HepG2 (cell line): ENCODE measurements at regions not wholly inside any gene's neighbourhood (a gene's known extent, or its start where the extent isn't known, plus 50 kb on each side); places are given as distances from the start of the nearest gene placed in this dataset.

Source experiments
- ATAC-seq: fragments of 200-7000 bp; cut with Tn5 transposase; 3 replicates; pipeline ENCODE4 v1.9.1; 2020; ENCODE audit warnings: mild to moderate bottlenecking, moderate library complexity
- BruUV-seq: library from RNA; stranded (reverse); fragments of 400-500 nt; replicated peaks from 2 replicates; lab custom pipeline; 2021; lab: Mats Ljungman, UMichigan
- CTCF ChIA-PET: fragments of 300-600 bp; formaldehyde crosslinking; extraction: SDS; loops from one replicate; lab custom pipeline; 2021; ENCODE audit warnings: low total read pairs, inconsistent platforms, low intra/inter-chr PET ratio; lab: Yijun Ruan, JAX
- POLR2A ChIA-PET: fragments of 350-600 bp; sonication (Branson Sonifier 250); formaldehyde crosslinking; loops from one replicate; lab custom pipeline; 2020; ENCODE audit warnings: antibody characterized with exemption, inconsistent platforms; lab: Yijun Ruan, JAX
- DNase-seq: peaks from one replicate; pipeline ENCODE4 v3.0.0-alpha.2; 2015; ENCODE audit warnings: low spot score
- FAIRE-seq: peaks from 3 replicates; lab custom pipeline; 2011; peaks lifted over from hg19 to GRCh38; lab: Jason Lieb, UNC
- H2AFZ ChIP-seq: one replicate; pipeline ENCODE4 v1.6.1; 2011; ENCODE audit warnings: low read length, inconsistent platforms
- H3K27ac ChIP-seq: fragments of 300-600 bp; 3 replicates; pipeline ENCODE4 v1.8.0; 2011; ENCODE audit warnings: mixed run types, mild to moderate bottlenecking, mixed read lengths, low read length, inconsistent platforms; ENCODE audit not compliant: insufficient read depth; ENCODE audit errors: extremely low read length
- H3K27me3 ChIP-seq, 2 experiments: fragments of 200-600 bp in 1 of 2; 2 replicates in 1 of 2; 3 replicates in 1 of 2; pipeline versions ENCODE4 v1.6.0 to v1.8.0; 2011; ENCODE audit warnings: low read length in 2 of 2, mild to moderate bottlenecking in 2 of 2, moderate library complexity in 2 of 2, inconsistent platforms in 1 of 2; ENCODE audit not compliant: insufficient read depth in 2 of 2, control insufficient read depth in 1 of 2
- H3K36me3 ChIP-seq, 2 experiments: fragments of 200-600 bp in 1 of 2; replicated peaks in 1 of 2; 2 replicates in 1 of 2; 3 replicates in 1 of 2; pipeline versions ENCODE4 v1.5.1 to v1.8.0; 2011; ENCODE audit warnings: low read length in 2 of 2, inconsistent platforms in 1 of 2; ENCODE audit not compliant: insufficient read depth in 2 of 2, control insufficient read depth in 1 of 2
- H3K4me1 ChIP-seq: 2 replicates; pipeline ENCODE4 v1.5.1; 2012; ENCODE audit warnings: low read length, inconsistent platforms; ENCODE audit not compliant: insufficient read depth
- H3K4me2 ChIP-seq: 2 replicates; pipeline ENCODE4 v1.6.0; 2011; ENCODE audit warnings: low read depth, low read length, inconsistent platforms
- H3K4me3 ChIP-seq, 3 experiments: fragments of 200-600 bp in 1 of 3; sonication (generic), shearing (Covaris generic) in 1 of 3; replicated peaks in 1 of 3; 2 replicates each; pipeline ENCODE4 v1.5.1; 2011 to 2016; ENCODE audit warnings: low read length in 3 of 3, inconsistent platforms in 2 of 3, low read depth in 2 of 3, mild to moderate bottlenecking in 2 of 3, control low read depth in 1 of 3, mixed read lengths in 1 of 3; ENCODE audit not compliant: insufficient read depth in 1 of 3
- H3K79me2 ChIP-seq: one replicate; pipeline ENCODE4 v1.6.1; 2011; ENCODE audit warnings: low read length, inconsistent platforms; ENCODE audit not compliant: insufficient read depth
- H3K9ac ChIP-seq: 2 replicates; pipeline ENCODE4 v1.6.0; 2011; ENCODE audit warnings: mild to moderate bottlenecking, low read depth, low read length, inconsistent platforms; ENCODE audit not compliant: insufficient read depth
- H3K9me3 ChIP-seq: 2 replicates; pipeline ENCODE4 v1.5.1; 2012; ENCODE audit warnings: mild to moderate bottlenecking, low read length
- H4K20me1 ChIP-seq: 2 replicates; pipeline ENCODE4 v1.6.0; 2011; ENCODE audit warnings: inconsistent platforms, mild to moderate bottlenecking, low read length, moderate library complexity; ENCODE audit not compliant: insufficient read depth
- AGO1 ChIP-seq: fragments of 200-400 bp; formaldehyde crosslinking; IDR thresholded peaks from 2 replicates; pipeline ENCODE4 v1.6.1; 2017; ENCODE audit warnings: mild to moderate bottlenecking, low read depth, low read length, moderate library complexity; ENCODE audit not compliant: poor library complexity, severe bottlenecking
- CBX1 ChIP-seq: IDR thresholded peaks from one replicate; pipeline ENCODE4 v1.6.1; 2016; ENCODE audit warnings: antibody characterized with exemption, low read depth
- FOXK1 ChIP-seq: sonication (generic); formaldehyde crosslinking; IDR thresholded peaks from 2 replicates; pipeline ENCODE4 v1.4.0; 2020; ENCODE audit warnings: low read depth, missing genetic modification reagents, borderline replicate concordance
- GZF1 ChIP-seq: sonication (generic); formaldehyde crosslinking; IDR thresholded peaks from 2 replicates; pipeline ENCODE4 v1.5.1; 2020; ENCODE audit warnings: mild to moderate bottlenecking, missing genetic modification reagents
- MXI1 ChIP-seq: IDR thresholded peaks from 3 replicates; pipeline ENCODE4 v1.6.1; 2012; ENCODE audit warnings: low read depth, low read length, inconsistent platforms, borderline replicate concordance
- NFE2L2 ChIP-seq: fragments of 150-350 bp; IDR thresholded peaks from 2 replicates; pipeline ENCODE4 v1.6.1; 2014; ENCODE audit warnings: low read length
- NR1H2 ChIP-seq: sonication (generic); formaldehyde crosslinking; IDR thresholded peaks from 2 replicates; pipeline ENCODE4 v1.8.1; 2022; ENCODE audit warnings: low read depth, missing genetic modification reagents, borderline replicate concordance
- NR2C2 ChIP-seq: sonication (generic); formaldehyde crosslinking; IDR thresholded peaks from 2 replicates; pipeline ENCODE4 v1.4.0; 2020; ENCODE audit warnings: missing genetic modification reagents, mild to moderate bottlenecking, moderate library complexity, borderline replicate concordance
- PRPF4 ChIP-seq: fragments of 200-400 bp; formaldehyde crosslinking; IDR thresholded peaks from 2 replicates; pipeline ENCODE4 v1.6.1; 2016; ENCODE audit warnings: low read length, low read depth; ENCODE audit not compliant: poor library complexity, severe bottlenecking
- RAD51 ChIP-seq: fragments of 450-650 bp; IDR thresholded peaks from 2 replicates; pipeline ENCODE4 v1.6.1; 2016; ENCODE audit warnings: borderline replicate concordance
- SRY ChIP-seq: sonication (generic); formaldehyde crosslinking; IDR thresholded peaks from 2 replicates; pipeline ENCODE4 v1.8.0; 2022; ENCODE audit warnings: mild to moderate bottlenecking, missing genetic modification reagents
- TBP ChIP-seq: sonication (generic); formaldehyde crosslinking; IDR thresholded peaks from 2 replicates; pipeline ENCODE4 v1.5.0; 2020; ENCODE audit warnings: missing genetic modification reagents
- YEATS2 ChIP-seq: sonication (generic); formaldehyde crosslinking; IDR thresholded peaks from 2 replicates; pipeline ENCODE4 v1.4.0; 2020; ENCODE audit warnings: missing genetic modification reagents, borderline replicate concordance
- ZFP36 ChIP-seq: fragments of 150-350 bp; IDR thresholded peaks from 2 replicates; pipeline ENCODE4 v1.6.1; 2018; ENCODE audit warnings: borderline replicate concordance, low read length, low read depth; ENCODE audit not compliant: partially characterized antibody
- ZNF121 ChIP-seq: sonication (generic); formaldehyde crosslinking; IDR thresholded peaks from 2 replicates; pipeline ENCODE4 v1.5.0; 2020; ENCODE audit warnings: mild to moderate bottlenecking, missing genetic modification reagents
- ZNF143 ChIP-seq: sonication (generic); formaldehyde crosslinking; IDR thresholded peaks from 2 replicates; pipeline ENCODE4 v1.4.0; 2020; ENCODE audit warnings: missing genetic modification reagents
- ZNF562 ChIP-seq: sonication (generic); formaldehyde crosslinking; IDR thresholded peaks from 2 replicates; pipeline ENCODE4 v1.8.0; 2022; ENCODE audit warnings: missing genetic modification reagents, borderline replicate concordance
- ZNF570 ChIP-seq: sonication (generic); formaldehyde crosslinking; IDR thresholded peaks from 2 replicates; pipeline ENCODE4 v1.4.0; 2020; ENCODE audit warnings: mild to moderate bottlenecking, missing genetic modification reagents, borderline replicate concordance
- ZNF780A ChIP-seq: sonication (generic); formaldehyde crosslinking; IDR thresholded peaks from 2 replicates; pipeline ENCODE4 v1.8.0; 2022; ENCODE audit warnings: mild to moderate bottlenecking, missing genetic modification reagents, moderate library complexity
- ZSCAN25 ChIP-seq: sonication (generic); formaldehyde crosslinking; IDR thresholded peaks from 2 replicates; pipeline ENCODE4 v1.8.0; 2022; ENCODE audit warnings: mild to moderate bottlenecking, missing genetic modification reagents
- WGBS: methylation state at CpG from one replicate; pipeline ENCODE4 v1.1.6; 2017; ENCODE audit warnings: low lambda C conversion rate; 5-methylcytosine and 5-hydroxymethylcytosine counted together
- in situ Hi-C: cut with HindIII; loops from 2 replicates; pipeline ENCODE4 v1.10.0; 2017; ENCODE audit warnings: low pct_unique_long_range_greater_than_20kb; ENCODE audit not compliant: extremely low pct_ligation_motif_present
- intact Hi-C: fragments of 100-400 bp; cut with micrococcal nuclease; formaldehyde crosslinking; loops from one replicate; pipeline ENCODE4 v1.10.0; 2022; ENCODE audit not compliant: unreplicated experiment
- TF ChIP-seq, protein P1 (sequence below): sonication (generic); formaldehyde crosslinking; IDR thresholded peaks from 2 replicates; pipeline ENCODE4 v1.8.0; 2022; ENCODE audit warnings: mild to moderate bottlenecking, missing genetic modification reagents, moderate library complexity
- TF ChIP-seq, protein P2 (sequence below): sonication (generic); formaldehyde crosslinking; IDR thresholded peaks from 2 replicates; pipeline ENCODE4 v1.4.0; 2020; ENCODE audit warnings: mild to moderate bottlenecking, missing genetic modification reagents
- TF ChIP-seq, protein P3 (sequence below): sonication (generic); formaldehyde crosslinking; IDR thresholded peaks from 2 replicates; pipeline ENCODE4 v1.8.0; 2022; ENCODE audit warnings: low read depth, missing genetic modification reagents

DNA sequence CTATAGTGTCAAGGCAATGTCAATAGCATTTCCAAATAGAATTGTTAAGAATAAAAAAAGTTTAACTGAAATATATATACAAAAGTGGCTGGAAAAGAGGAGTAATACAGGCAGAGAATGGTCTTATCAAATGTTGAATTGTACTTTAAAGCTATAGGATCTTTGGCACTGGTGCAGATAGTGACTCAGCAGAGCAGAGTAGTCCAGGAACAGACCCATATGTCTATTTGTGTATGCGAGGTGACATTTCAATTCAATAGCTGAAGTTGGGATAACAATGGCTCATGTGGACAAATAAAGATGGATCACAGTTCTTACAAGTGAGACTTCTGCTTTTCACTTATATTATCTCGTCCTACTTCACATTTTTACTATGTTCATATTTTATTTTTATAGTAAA lies 543.0 kb upstream of the B3GALT2 start (continued):
- TF ChIP-seq, protein P1, sequence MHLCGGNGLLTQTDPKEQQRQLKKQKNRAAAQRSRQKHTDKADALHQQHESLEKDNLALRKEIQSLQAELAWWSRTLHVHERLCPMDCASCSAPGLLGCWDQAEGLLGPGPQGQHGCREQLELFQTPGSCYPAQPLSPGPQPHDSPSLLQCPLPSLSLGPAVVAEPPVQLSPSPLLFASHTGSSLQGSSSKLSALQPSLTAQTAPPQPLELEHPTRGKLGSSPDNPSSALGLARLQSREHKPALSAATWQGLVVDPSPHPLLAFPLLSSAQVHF, result no peak
- TF ChIP-seq AGO1, result no peak
- no peak for TF ChIP-seq NR1H2 (CRISPR knock-in tag)

DNA sequence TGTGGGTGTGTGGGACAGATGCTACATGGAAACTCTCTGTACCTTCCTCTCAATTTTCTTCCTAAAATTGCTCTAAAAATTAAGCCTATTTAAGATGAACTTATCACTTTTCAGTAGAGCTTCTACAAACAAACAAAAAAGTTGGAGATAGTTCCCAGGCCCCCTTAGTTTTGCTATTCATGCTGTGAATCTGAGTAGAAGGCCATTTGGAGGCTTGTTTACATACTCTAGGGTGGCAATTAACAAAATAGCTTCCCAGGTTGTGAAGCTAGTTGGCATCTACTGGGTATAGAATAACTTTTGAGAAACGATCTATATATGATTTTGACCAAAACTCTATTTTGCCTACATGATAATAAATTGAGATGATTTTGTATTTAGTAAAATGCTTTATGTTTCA lies 541.4 kb upstream of the B3GALT2 start:
- FAIRE-seq, result no peak
- intact Hi-C loops (no loop called here), in situ Hi-C loops (no loop called here)
- no peak overlapping the region for H3K9ac ChIP-seq
- H3K36me3 ChIP-seq, result no peaks in the 10 kb centered on the region
- ChIA-PET CTCF (no interaction called here), POLR2A (no interaction called here)
- no peaks in the 10 kb centered on the region for H3K79me2 ChIP-seq
- no peaks in the 10 kb centered on the region for H4K20me1 ChIP-seq
- no peak for ATAC-seq
- no peaks in the 10 kb centered on the region for H3K9me3 ChIP-seq
- no peak overlapping the region for H3K27ac ChIP-seq
- no peaks in the 10 kb centered on the region for H3K27me3 ChIP-seq
- H3K4me1 ChIP-seq, result no peaks in the 10 kb centered on the region
- TF ChIP-seq YEATS2 (no peak), ZNF121 (CRISPR knock-in tag) (no peak), GZF1 (CRISPR knock-in tag) (no peak), SRY (no peak), NR2C2 (no peak), ZNF780A (CRISPR knock-in tag) (no peak), ZNF570 (CRISPR knock-in tag) (no peak), CBX1 (no peak), NFE2L2 (no peak), ZNF143 (no peak), PRPF4 (no peak), TBP (no peak), ZNF562 (CRISPR knock-in tag) (no peak), ZSCAN25 (CRISPR knock-in tag) (no peak), MXI1 (no peak), ZFP36 (no peak), RAD51 (no peak), FOXK1 (CRISPR knock-in tag) (no peak)
- TF ChIP-seq, protein P2, sequence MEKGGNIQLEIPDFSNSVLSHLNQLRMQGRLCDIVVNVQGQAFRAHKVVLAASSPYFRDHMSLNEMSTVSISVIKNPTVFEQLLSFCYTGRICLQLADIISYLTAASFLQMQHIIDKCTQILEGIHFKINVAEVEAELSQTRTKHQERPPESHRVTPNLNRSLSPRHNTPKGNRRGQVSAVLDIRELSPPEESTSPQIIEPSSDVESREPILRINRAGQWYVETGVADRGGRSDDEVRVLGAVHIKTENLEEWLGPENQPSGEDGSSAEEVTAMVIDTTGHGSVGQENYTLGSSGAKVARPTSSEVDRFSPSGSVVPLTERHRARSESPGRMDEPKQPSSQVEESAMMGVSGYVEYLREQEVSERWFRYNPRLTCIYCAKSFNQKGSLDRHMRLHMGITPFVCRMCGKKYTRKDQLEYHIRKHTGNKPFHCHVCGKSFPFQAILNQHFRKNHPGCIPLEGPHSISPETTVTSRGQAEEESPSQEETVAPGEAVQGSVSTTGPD (CRISPR knock-in tag), result no peak
- TF ChIP-seq, protein P3, sequence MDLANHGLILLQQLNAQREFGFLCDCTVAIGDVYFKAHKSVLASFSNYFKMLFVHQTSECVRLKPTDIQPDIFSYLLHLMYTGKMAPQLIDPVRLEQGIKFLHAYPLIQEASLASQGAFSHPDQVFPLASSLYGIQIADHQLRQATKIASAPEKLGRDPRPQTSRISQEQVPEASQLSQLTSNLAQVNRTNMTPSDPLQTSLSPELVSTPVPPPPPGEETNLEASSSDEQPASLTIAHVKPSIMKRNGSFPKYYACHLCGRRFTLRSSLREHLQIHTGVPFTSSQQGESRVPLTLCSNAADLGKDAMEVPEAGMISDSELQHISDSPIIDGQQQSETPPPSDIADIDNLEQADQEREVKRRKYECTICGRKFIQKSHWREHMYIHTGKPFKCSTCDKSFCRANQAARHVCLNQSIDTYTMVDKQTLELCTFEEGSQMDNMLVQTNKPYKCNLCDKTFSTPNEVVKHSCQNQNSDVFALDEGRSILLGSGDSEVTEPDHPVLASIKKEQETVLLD (CRISPR knock-in tag), result no peak
- TF ChIP-seq, all 625 proteins: peak for 0
- Histone ChIP-seq H3K4me2 (no peak overlapping the region), H2AFZ (no peak overlapping the region), H3K4me3 (no peak overlapping the region)
- 0% methylated on average over 1 of the region's 1 CpG for WGBS
- DNase-seq, result no peak
- no TSS peak for BruUV-seq
